Esophagus squamous epithelium (tissue), 5 donors: ENCODE measurements at regions not wholly inside any gene's neighbourhood (a gene's known extent, or its start where the extent isn't known, plus 50 kb on each side); places are given as distances from the start of the nearest gene placed in this dataset.

Source experiments
- DNase-seq: peaks from one replicate; lab custom pipeline; 2025; lab: John Stamatoyannopoulos, UW
- H3K27ac ChIP-seq, 4 donors: fragments of 200-600 bp; sonication (generic); one replicate each; pipeline ENCODE4 v1.5.1; 2016 to 2019; ENCODE audit warnings: mild to moderate bottlenecking in 1 of 4
- H3K27me3 ChIP-seq, 4 donors: fragments of 200-600 bp; sonication (generic); 1 replicate in 3 of 4; 2 replicates in 1 of 4; pipeline versions ENCODE4 v1.5.1 to v1.6.0; 2017 to 2021; ENCODE audit warnings: antibody characterized with exemption in 1 of 4
- H3K36me3 ChIP-seq, 3 donors: fragments of 200-600 bp; sonication (generic); one replicate each; pipeline ENCODE4 v1.5.1; 2016 to 2019
- H3K4me1 ChIP-seq, 3 donors: fragments of 200-600 bp; sonication (generic); one replicate each; pipeline ENCODE4 v1.5.1; 2017 to 2019
- H3K4me3 ChIP-seq, 4 donors: fragments of 200-600 bp; sonication (generic); 1 replicate in 3 of 4; 2 replicates in 1 of 4; pipeline ENCODE4 v1.5.1; 2016 to 2019; ENCODE audit warnings: mild to moderate bottlenecking in 2 of 4, moderate library complexity in 1 of 4
- H3K9me3 ChIP-seq, 3 donors: fragments of 200-600 bp; sonication (generic); one replicate each; pipeline ENCODE4 v1.5.1; 2016 to 2019
- CTCF ChIP-seq, 6 experiments: fragments of 450-650 bp in 4 of 6; fragments of 200-600 bp in 2 of 6; sonication (generic) in 2 of 6; IDR thresholded peaks; one replicate each; pipeline ENCODE4 v1.5.1; 2016 to 2019; ENCODE audit warnings: antibody characterized with exemption in 6 of 6, mild to moderate bottlenecking in 4 of 6, moderate library complexity in 4 of 6
- POLR2A ChIP-seq, 4 donors: fragments of 450-650 bp; IDR thresholded peaks; one replicate each; pipeline ENCODE4 v1.6.1; 2017; ENCODE audit warnings: antibody characterized with exemption in 4 of 4, mild to moderate bottlenecking in 4 of 4, moderate library complexity in 3 of 4
- WGBS, 2 donors: methylation state at CpG; one replicate each; pipeline ENCODE4 v1.1.5; 2018; 5-methylcytosine and 5-hydroxymethylcytosine counted together
- intact Hi-C: fragments of 100-400 bp; cut with DNase I; formaldehyde crosslinking; loops from one replicate; pipeline ENCODE4 v1.15.0; 2022
- donor health status: DM: yes; HTN: yes; CAD: no.

GRCh38 chr17:77857306-77857555, 101.3 kb upstream of the TNRC6C start:
- intact Hi-C loops = no loop called here
- WGBS, 2 donors = 67 to 70% methylated on average over 3 of the region's 3 CpGs
- no peak for DNase-seq

GRCh38 chr17:77857613-77858012, 100.9 kb upstream of the TNRC6C start:
- DNase-seq = no peak
- Histone ChIP-seq H3K27ac (no peak overlapping the region), H3K36me3 (no peaks in the 10 kb centered on the region), H3K27me3 (peaks cover 0 to 79% (median 0%) of the 10 kb centered on the region in 4 donors), H3K9me3 (no peaks in the 10 kb centered on the region), H3K4me1 (peaks cover 0 to 5% (median 0%) of the 10 kb centered on the region in 3 donors), H3K4me3 (no peak overlapping the region)
- TF ChIP-seq POLR2A (IDR thresholded peaks at IDR 0.05) (no peak), CTCF (IDR thresholded peaks at IDR 0.05) (no peak)
- intact Hi-C loops = no loop called here
- 44 to 57% methylated on average over 3 of the region's 3 CpGs for WGBS, 2 donors

More at GRCh38 chr17:77857306-77857555, 101.3 kb upstream of the TNRC6C start:
- Histone ChIP-seq H3K9me3 (no peaks in the 10 kb centered on the region), H3K4me1 (peaks cover 0 to 5% (median 0%) of the 10 kb centered on the region in 3 donors), H3K4me3 (no peak overlapping the region), H3K36me3 (no peaks in the 10 kb centered on the region), H3K27ac (no peak overlapping the region), H3K27me3 (peaks cover 0 to 81% (median 0%) of the 10 kb centered on the region in 4 donors)
- no peak for TF ChIP-seq CTCF (IDR thresholded peaks at IDR 0.05)
- TF ChIP-seq POLR2A (IDR thresholded peaks at IDR 0.05) = no peak

- no peaks in the 10 kb centered on the region for H3K36me3 ChIP-seq
- WGBS, 2 donors = 75 to 91% methylated on average over 5 of the region's 5 CpGs
- TF ChIP-seq CTCF (IDR thresholded peaks at IDR 0.05) = no peak
- no peak for TF ChIP-seq POLR2A (IDR thresholded peaks at IDR 0.05)
These were observed 100.0 kb upstream of the TNRC6C start for GRCh38 chr17:77858291-77859034.

GRCh38 chr17:77859035-77859810, 99.3 kb upstream of the TNRC6C start:
- no peaks in the 10 kb centered on the region for H3K9me3 ChIP-seq
- peaks cover 0 to 75% (median 0%) of the 10 kb centered on the region in 4 donors for H3K27me3 ChIP-seq
- TF ChIP-seq POLR2A (IDR thresholded peaks at IDR 0.05) (no peak), CTCF (IDR thresholded peaks at IDR 0.05) (no peak)
- DNase-seq = no peak
- WGBS, 2 donors = 35 to 65% methylated on average over 2 to 6 of the region's 7 CpGs
- H3K4me3 ChIP-seq = no peak overlapping the region
- no peaks in the 10 kb centered on the region for H3K36me3 ChIP-seq
- peaks cover 6 to 18% (median 7%) of the 10 kb centered on the region in 3 donors for H3K4me1 ChIP-seq
- intact Hi-C loops = no loop called here
- H3K27ac ChIP-seq = no peak overlapping the region

More at GRCh38 chr17:77858291-77859034, 100.0 kb upstream of the TNRC6C start:
- peaks cover 0 to 77% (median 0%) of the 10 kb centered on the region in 4 donors for H3K27me3 ChIP-seq
- no peak overlapping the region for H3K27ac ChIP-seq
- H3K9me3 ChIP-seq = no peaks in the 10 kb centered on the region
- no peak for DNase-seq
- intact Hi-C loops = no loop called here
- no peak overlapping the region for H3K4me3 ChIP-seq
- peaks cover 0 to 10% (median 2%) of the 10 kb centered on the region in 3 donors for H3K4me1 ChIP-seq

- Histone ChIP-seq H3K4me1 (peaks cover 7 to 31% (median 10%) of the 10 kb centered on the region in 3 donors), H3K9me3 (no peaks in the 10 kb centered on the region), H3K36me3 (no peaks in the 10 kb centered on the region), H3K27ac (no peak overlapping the region), H3K27me3 (peaks cover 0 to 74% (median 0%) of the 10 kb centered on the region in 4 donors), H3K4me3 (no peak overlapping the region)
- no peak for DNase-seq
- TF ChIP-seq POLR2A (IDR thresholded peaks at IDR 0.05) = no peak
- intact Hi-C loops = no loop called here
- WGBS, 2 donors = 92 to 95% methylated on average over 1 of the region's 1 CpG
These were observed 97.3 kb upstream of the TNRC6C start for GRCh38 chr17:77861133-77861695.
